ENCODE measurements at regions not wholly inside any gene's neighbourhood (a gene's known extent, or its start where the extent isn't known, plus 50 kb on each side); places are given as distances from the start of the nearest gene placed in this dataset.

- H3K4me3 ChIP-seq (ENCODE audit: low read depth, low read length, poor library complexity, severe bottlenecking): no peak overlapping the region
- no peaks in the 10 kb centered on the region for H4K20me1 ChIP-seq (ENCODE audit: insufficient read depth, low read length)
- H3K36me3 ChIP-seq (ENCODE audit: insufficient read depth, low read length): no peaks in the 10 kb centered on the region
- no peak overlapping the region for H3K4me2 ChIP-seq (ENCODE audit: low read length)
- H3K27ac ChIP-seq (ENCODE audit: low read depth, low read length, poor library complexity, severe bottlenecking): no peak overlapping the region
- H2AFZ ChIP-seq (ENCODE audit: low read length): no peak overlapping the region
- no peaks in the 10 kb centered on the region for H3K79me2 ChIP-seq (ENCODE audit: insufficient read depth, low read length)
- no peak overlapping the region for H3K9ac ChIP-seq (ENCODE audit: low read length)
- H3F3A ChIP-seq (ENCODE audit: insufficient read depth, low read length): no peaks in the 10 kb centered on the region
- no peaks in the 10 kb centered on the region for H3K9me3 ChIP-seq (ENCODE audit: low read length)
- H3K9me2 ChIP-seq (ENCODE audit: low read depth, low read length): no peaks in the 10 kb centered on the region
- H3K27me3 ChIP-seq (ENCODE audit: insufficient read depth, low read length): no peaks in the 10 kb centered on the region
- TF ChIP-seq CTCF (IDR thresholded peaks at IDR 0.05; ENCODE audit: low read length) (no peak), EZH2 (IDR thresholded peaks at IDR 0.05; ENCODE audit: borderline replicate concordance, low read length) (no peak)
- no peaks in the 10 kb centered on the region for H3K4me1 ChIP-seq (ENCODE audit: insufficient read depth, low read length, severe bottlenecking)
Observed at GRCh38 chr18:41042866-41043265, 912.2 kb upstream of the PIK3C3 start.

GRCh38 chr18:41038071-41038470 lies 917.0 kb upstream of the PIK3C3 start:
- Histone ChIP-seq H3K9ac (ENCODE audit: low read length) (no peak overlapping the region), H3K79me2 (ENCODE audit: insufficient read depth, low read length) (no peaks in the 10 kb centered on the region), H2AFZ (ENCODE audit: low read length) (no peak overlapping the region), H3K4me3 (ENCODE audit: low read depth, low read length, poor library complexity, severe bottlenecking) (no peak overlapping the region), H3K4me1 (ENCODE audit: insufficient read depth, low read length, severe bottlenecking) (no peaks in the 10 kb centered on the region), H3K9me2 (ENCODE audit: low read depth, low read length) (no peaks in the 10 kb centered on the region), H3K27ac (ENCODE audit: low read depth, low read length, poor library complexity, severe bottlenecking) (no peak overlapping the region), H3K4me2 (ENCODE audit: low read length) (no peak overlapping the region), H3F3A (ENCODE audit: insufficient read depth, low read length) (no peaks in the 10 kb centered on the region), H3K36me3 (ENCODE audit: insufficient read depth, low read length) (no peaks in the 10 kb centered on the region), H4K20me1 (ENCODE audit: insufficient read depth, low read length) (no peaks in the 10 kb centered on the region), H3K9me3 (ENCODE audit: low read length) (no peaks in the 10 kb centered on the region), H3K27me3 (ENCODE audit: insufficient read depth, low read length) (no peaks in the 10 kb centered on the region)
- TF ChIP-seq CTCF (IDR thresholded peaks at IDR 0.05; ENCODE audit: low read length): no peak
- no peak for TF ChIP-seq EZH2 (IDR thresholded peaks at IDR 0.05; ENCODE audit: borderline replicate concordance, low read length)

GRCh38 chr18:41036346-41036745 lies 918.7 kb upstream of the PIK3C3 start:
- Histone ChIP-seq H3K36me3 (ENCODE audit: insufficient read depth, low read length) (no peaks in the 10 kb centered on the region), H3K79me2 (ENCODE audit: insufficient read depth, low read length) (no peaks in the 10 kb centered on the region), H3K27ac (ENCODE audit: low read depth, low read length, poor library complexity, severe bottlenecking) (no peak overlapping the region), H3F3A (ENCODE audit: insufficient read depth, low read length) (no peaks in the 10 kb centered on the region), H3K9ac (ENCODE audit: low read length) (no peak overlapping the region), H3K27me3 (ENCODE audit: insufficient read depth, low read length) (no peaks in the 10 kb centered on the region), H2AFZ (ENCODE audit: low read length) (no peak overlapping the region), H3K9me3 (ENCODE audit: low read length) (no peaks in the 10 kb centered on the region), H4K20me1 (ENCODE audit: insufficient read depth, low read length) (no peaks in the 10 kb centered on the region), H3K4me3 (ENCODE audit: low read depth, low read length, poor library complexity, severe bottlenecking) (no peak overlapping the region), H3K4me1 (ENCODE audit: insufficient read depth, low read length, severe bottlenecking) (no peaks in the 10 kb centered on the region), H3K9me2 (ENCODE audit: low read depth, low read length) (no peaks in the 10 kb centered on the region), H3K4me2 (ENCODE audit: low read length) (no peak overlapping the region)
- TF ChIP-seq EZH2 (IDR thresholded peaks at IDR 0.05; ENCODE audit: borderline replicate concordance, low read length) (no peak), CTCF (IDR thresholded peaks at IDR 0.05; ENCODE audit: low read length) (no peak)
